GM13977 (cell line): ENCODE measurements at regions not wholly inside any gene's neighbourhood (a gene's known extent, or its start where the extent isn't known, plus 50 kb on each side); places are given as distances from the start of the nearest gene placed in this dataset.

Experiments used
- DNase-seq: peaks from one replicate; pipeline ENCODE4 v3.0.0; 2012; ENCODE audit warnings: low spot score
- in situ Hi-C: fragments of 300-500 bp; cut with MboI; formaldehyde crosslinking; loops from one replicate; pipeline ENCODE4 v1.12.0; 2022; ENCODE audit warnings: low sequenced_read_pairs, low pct_unique_long_range_greater_than_20kb, mixed read lengths, inconsistent platforms; ENCODE audit not compliant: unreplicated experiment
- TF ChIP-seq, protein P1 (sequence below): IDR thresholded peaks from 2 replicates; pipeline ENCODE4 v1.5.1; 2012; ENCODE audit warnings: mild to moderate bottlenecking, control low read depth; ENCODE audit not compliant: insufficient read depth; ENCODE audit errors: extremely low read depth, missing control alignments

DNA sequence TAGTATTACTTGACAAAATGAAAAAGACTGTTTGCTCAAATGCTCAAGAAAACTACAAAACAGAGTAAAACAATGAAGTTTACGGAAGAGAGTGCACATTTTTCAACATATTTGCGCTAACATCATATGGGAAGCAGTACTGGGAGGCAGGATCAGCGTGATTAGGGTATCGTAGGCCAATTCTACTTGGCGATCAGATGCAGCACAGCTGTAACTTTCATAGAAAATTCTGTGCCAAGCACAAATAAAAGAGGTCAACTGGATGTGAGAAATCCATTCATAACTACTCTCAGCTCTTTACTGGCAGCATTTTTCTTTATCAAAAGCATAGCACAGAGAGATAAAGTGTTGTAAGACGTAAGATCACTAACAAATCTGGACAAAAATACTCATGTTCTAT, 1196.3 kb upstream of the GBE1 start:
- DNase-seq, result no peak

DNA sequence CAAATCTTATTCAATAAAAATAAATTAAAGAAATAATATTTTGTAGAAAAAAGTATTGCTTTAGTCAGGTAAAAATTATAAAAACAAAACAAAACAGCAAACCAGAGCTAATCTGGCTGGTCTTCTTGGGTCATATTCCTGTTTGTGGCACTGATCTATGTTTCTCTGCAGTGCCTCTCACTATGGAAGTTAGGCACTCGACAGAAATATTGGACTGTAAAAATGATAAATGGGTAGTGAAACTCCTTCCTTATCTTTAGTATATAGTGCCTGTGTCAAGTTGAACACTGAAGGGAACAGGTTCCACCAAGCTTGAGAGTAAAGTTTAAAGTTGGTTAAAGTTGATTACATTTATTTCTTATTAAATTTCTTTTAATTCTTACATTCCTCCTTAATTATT, 1195.6 kb upstream of the GBE1 start:
- no peak for DNase-seq
- TF ChIP-seq, protein P1, sequence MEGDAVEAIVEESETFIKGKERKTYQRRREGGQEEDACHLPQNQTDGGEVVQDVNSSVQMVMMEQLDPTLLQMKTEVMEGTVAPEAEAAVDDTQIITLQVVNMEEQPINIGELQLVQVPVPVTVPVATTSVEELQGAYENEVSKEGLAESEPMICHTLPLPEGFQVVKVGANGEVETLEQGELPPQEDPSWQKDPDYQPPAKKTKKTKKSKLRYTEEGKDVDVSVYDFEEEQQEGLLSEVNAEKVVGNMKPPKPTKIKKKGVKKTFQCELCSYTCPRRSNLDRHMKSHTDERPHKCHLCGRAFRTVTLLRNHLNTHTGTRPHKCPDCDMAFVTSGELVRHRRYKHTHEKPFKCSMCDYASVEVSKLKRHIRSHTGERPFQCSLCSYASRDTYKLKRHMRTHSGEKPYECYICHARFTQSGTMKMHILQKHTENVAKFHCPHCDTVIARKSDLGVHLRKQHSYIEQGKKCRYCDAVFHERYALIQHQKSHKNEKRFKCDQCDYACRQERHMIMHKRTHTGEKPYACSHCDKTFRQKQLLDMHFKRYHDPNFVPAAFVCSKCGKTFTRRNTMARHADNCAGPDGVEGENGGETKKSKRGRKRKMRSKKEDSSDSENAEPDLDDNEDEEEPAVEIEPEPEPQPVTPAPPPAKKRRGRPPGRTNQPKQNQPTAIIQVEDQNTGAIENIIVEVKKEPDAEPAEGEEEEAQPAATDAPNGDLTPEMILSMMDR, result no peak
- in situ Hi-C loops, result no loop called here

More for the DNA sequence above, 1196.3 kb upstream of the GBE1 start:
- in situ Hi-C loops, result no loop called here
- TF ChIP-seq, protein P1, result no peak

DNA sequence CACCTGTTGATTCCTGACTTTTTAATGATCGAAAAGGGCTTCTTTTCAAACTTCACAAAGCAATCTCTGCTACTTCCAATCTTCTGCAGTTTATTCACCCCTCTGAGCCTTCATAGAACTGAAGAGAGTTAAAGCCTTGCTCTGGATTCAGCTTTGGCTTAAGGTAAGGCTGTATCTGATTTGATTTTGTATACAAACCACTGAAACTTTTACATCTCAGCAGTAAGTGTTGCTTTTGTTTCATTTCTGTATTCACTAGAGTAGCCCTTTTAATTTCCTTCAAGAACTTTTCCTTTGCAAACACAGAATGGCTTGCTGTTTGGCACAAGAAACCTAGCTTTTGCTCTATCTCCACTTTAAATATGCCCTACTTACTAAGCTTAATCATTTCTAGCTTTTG, 1193.0 kb upstream of the GBE1 start:
- TF ChIP-seq, protein P1, result no peak
- in situ Hi-C loops, result no loop called here
- DNase-seq, result no peak

DNA sequence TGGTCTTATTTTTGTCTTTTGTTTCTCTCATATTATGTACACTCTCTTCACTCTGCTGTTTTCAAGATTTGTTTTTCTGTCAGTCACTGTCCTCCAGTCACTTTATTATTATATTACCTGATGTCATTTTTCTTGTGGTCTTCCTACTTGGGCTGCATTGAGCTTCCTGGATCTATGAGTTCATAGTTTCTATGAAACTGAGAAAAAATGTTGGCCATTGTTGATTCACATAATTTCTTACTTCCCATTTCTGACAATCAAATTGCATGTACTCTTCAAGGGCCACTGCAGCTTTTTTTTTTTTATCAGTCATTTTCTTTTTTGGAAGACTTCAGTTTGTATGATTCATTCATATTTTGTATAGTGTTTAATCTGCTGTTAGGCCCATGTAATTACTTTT, 1180.6 kb upstream of the GBE1 start:
- TF ChIP-seq, protein P1, result no peak
- peak; percentile 51 for DNase-seq
- in situ Hi-C loops, result no loop called here

DNA sequence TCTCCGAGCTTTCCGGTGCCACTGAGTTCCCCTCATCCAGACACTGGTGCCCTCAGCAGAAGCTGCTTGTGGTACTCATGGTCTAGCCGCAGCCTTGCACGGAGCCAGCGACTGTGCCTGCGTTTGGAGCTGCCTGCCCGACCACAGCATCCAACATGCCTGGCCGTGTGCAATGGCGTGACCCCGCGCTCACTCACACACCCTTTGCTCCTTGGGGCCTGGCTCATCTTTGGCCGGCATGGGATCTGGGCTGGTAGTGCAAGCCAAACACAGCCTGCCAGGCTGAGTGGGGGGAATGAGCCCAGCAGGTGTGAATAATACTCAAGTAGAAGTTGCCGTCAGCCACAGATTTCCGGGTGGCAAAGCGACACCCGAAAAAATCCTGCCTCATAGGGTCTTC, 1178.7 kb upstream of the GBE1 start:
- DNase-seq, result no peak
- TF ChIP-seq, protein P1, result no peak
- in situ Hi-C loops, result no loop called here

DNA sequence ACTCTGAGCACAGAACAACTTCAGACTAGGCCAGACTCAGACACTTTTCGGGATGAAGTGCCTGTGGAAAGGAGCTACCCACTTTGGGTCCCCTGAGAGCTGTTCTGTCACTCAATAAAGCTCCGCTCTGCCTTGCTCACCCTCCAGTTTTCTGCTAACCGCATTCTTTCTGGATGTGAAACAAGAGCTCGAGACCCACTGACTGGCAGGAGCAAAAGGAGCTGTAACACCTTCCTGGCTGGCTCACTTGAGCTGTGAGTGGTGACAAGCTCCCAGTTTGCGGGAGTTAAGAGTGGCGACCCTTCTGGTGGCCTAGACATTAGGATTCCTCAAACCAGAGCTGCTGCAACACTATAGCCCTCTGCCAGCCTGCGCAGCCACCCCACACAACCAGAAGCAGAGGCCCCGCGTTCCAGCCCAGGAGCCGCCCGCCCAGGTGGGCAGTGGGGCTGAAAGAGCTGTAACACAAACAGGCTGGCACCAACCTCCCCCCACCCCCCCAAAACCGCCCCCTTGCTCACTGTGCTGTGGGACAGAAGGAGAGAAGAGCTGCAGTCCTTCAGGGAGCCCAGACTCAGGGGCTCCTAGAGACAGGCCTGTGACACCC, 1178.1 kb upstream of the GBE1 start:
- no peak for DNase-seq
- TF ChIP-seq, protein P1, result no peak
- in situ Hi-C loops, result no loop called here

DNA sequence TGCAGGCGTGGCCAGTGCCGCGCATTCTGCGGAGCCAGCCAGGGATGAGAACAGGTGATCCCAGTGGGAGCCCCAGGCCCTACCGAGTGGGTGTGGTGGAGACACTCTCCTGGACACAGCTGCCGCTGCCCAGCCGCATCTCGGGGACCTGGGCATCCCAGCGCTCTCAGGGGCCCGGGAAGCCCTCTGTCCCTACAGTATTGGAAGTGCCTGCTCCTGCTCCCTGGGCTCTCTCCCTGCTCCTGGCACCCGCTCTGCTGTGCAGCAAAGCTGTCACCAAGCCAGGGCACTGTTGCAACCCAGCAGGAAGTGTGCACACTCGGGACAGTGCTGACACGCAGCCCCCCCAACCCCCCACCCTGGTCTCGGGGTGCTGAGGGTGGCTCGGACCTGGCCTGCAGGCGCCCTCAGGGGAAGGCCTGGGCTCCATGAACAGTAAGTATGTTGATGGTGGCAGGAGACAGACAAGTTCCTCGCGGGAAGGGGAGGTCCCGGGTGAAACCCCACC, 1177.4 kb upstream of the GBE1 start:
- DNase-seq, result no peak
- TF ChIP-seq, protein P1, result no peak
- in situ Hi-C loops, result no loop called here
